Right lobe of liver (tissue), 4 donors: ENCODE measurements at regions not wholly inside any gene's neighbourhood (a gene's known extent, or its start where the extent isn't known, plus 50 kb on each side); places are given as distances from the start of the nearest gene placed in this dataset.

Experiments used
- CTCF ChIP-seq, 4 donors: fragments of 200-600 bp in 3 of 4; fragments of 450-650 bp in 1 of 4; IDR thresholded peaks; one replicate each; pipeline versions ENCODE4 v1.5.1 to v1.8.0; 2016 to 2022; ENCODE audit warnings: antibody characterized with exemption in 4 of 4, mild to moderate bottlenecking in 2 of 4
- POLR2A ChIP-seq: fragments of 450-650 bp; IDR thresholded peaks from one replicate; pipeline ENCODE4 v1.6.1; 2017; ENCODE audit warnings: antibody characterized with exemption, mild to moderate bottlenecking
- donor health status: DM: no; HTN: no; CAD: no.
- donor health status: DM: no; HTN: no; CAD: no.
- donor health status: DM: no; HTN: yes; CAD: no.

- TF ChIP-seq CTCF (IDR thresholded peaks at IDR 0.05) (no peak), POLR2A (no peak)
Observed at GRCh38 chr20:22438926-22439325, 145.4 kb downstream of the FOXA2 start.
